ENCODE measurements at regions not wholly inside any gene's neighbourhood (a gene's known extent, or its start where the extent isn't known, plus 50 kb on each side); places are given as distances from the start of the nearest gene placed in this dataset.

DNA sequence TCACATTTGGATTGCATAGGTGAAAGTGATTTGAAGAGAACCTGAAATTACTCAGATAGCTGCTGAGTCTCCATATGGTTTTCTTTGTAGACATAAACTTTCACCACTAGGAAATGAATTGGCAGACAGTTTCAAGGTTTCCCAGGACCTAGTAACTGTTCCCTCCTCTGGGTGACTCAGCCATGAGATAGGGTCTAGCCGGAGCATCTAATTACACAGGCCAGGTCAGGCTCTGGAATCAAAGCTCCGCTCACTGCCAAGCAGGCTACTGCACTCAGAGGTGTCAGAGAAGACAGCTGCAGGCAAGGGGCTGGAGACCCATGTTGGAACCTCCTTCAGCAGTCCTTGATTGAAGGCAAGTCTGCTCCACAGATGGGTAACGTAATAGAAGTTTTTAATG lies 429.2 kb downstream of the TNS1 start:
- no peak overlapping the region for H3K9ac ChIP-seq (ENCODE audit: low read length)
- no peak overlapping the region for H2BK5ac ChIP-seq (ENCODE audit: low read length)
- H2BK15ac ChIP-seq (replicated peaks; ENCODE audit: low read depth), result no peak overlapping the region
- no peaks in the 10 kb centered on the region for H3K27me3 ChIP-seq (ENCODE audit: insufficient read depth, low read length, poor library complexity)
- H2AK5ac ChIP-seq (ENCODE audit: low read length), result no peak overlapping the region
- no peak overlapping the region for H3K27ac ChIP-seq (ENCODE audit: low read depth, low read length)
- H3K23ac ChIP-seq (ENCODE audit: low read length), result no peak overlapping the region
- H3K36me3 ChIP-seq (ENCODE audit: control insufficient read depth, insufficient read depth, low read length), result no peaks in the 10 kb centered on the region
- no peak overlapping the region for H3K4me3 ChIP-seq (ENCODE audit: low read length)
- no peaks in the 10 kb centered on the region for H3K79me1 ChIP-seq (ENCODE audit: low read length)
- WGBS (ENCODE audit: extremely low coverage, insufficient coverage, low lambda C conversion rate), result no CpG with 5 or more reads among the region's 3 CpGs
- no peaks in the 10 kb centered on the region for H3K79me2 ChIP-seq (ENCODE audit: control insufficient read depth, insufficient read depth, low read length)
- no peak overlapping the region for H3K18ac ChIP-seq (ENCODE audit: low read length)
- H4K8ac ChIP-seq (ENCODE audit: low read depth, low read length), result no peak overlapping the region
- DNase-seq, result no peak
- H3K4me1 ChIP-seq (ENCODE audit: control insufficient read depth, low read depth, low read length), result no peaks in the 10 kb centered on the region
- no peak overlapping the region for H2BK120ac ChIP-seq (ENCODE audit: low read depth, low read length)
- no peak overlapping the region for H4K5ac ChIP-seq (ENCODE audit: low read length)
- H3K4me2 ChIP-seq (ENCODE audit: low read length), result no peak overlapping the region
- H3K56ac ChIP-seq (ENCODE audit: low read length), result no peak overlapping the region
- no peak overlapping the region for H3K4ac ChIP-seq (ENCODE audit: low read depth, low read length)

DNA sequence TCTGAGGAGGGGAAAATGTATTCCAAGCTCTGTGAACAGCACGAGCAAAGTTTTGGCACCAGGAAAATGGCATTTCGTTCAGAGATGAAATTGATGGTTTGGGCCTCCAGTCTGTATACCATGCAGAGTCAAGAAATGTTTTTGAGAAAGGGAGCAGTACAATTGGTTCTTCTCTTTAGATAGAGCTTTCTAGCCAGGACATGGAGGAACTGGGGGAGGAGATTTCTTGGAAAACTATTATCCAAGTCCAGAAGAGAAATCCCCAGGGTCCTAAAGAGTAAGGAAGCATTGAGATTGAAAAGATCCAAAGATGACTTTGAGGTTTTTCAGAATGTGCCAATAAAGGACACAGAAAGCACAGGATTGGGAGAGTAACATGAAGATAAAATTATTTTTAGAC lies 432.4 kb downstream of the TNS1 start:
- DNase-seq, result no peak
- Histone ChIP-seq H4K5ac (ENCODE audit: low read length) (no peak overlapping the region), H3K4me2 (ENCODE audit: low read length) (no peak overlapping the region), H3K56ac (ENCODE audit: low read length) (no peak overlapping the region), H3K4ac (ENCODE audit: low read depth, low read length) (no peak overlapping the region), H3K23ac (ENCODE audit: low read length) (no peak overlapping the region), H3K9ac (ENCODE audit: low read length) (no peak overlapping the region), H2BK120ac (ENCODE audit: low read depth, low read length) (no peak overlapping the region), H3K27me3 (ENCODE audit: insufficient read depth, low read length, poor library complexity) (no peaks in the 10 kb centered on the region), H4K8ac (ENCODE audit: low read depth, low read length) (no peak overlapping the region), H3K4me3 (ENCODE audit: low read length) (no peak overlapping the region), H2BK15ac (replicated peaks; ENCODE audit: low read depth) (no peak overlapping the region), H3K79me1 (ENCODE audit: low read length) (no peaks in the 10 kb centered on the region), H3K36me3 (ENCODE audit: control insufficient read depth, insufficient read depth, low read length) (no peaks in the 10 kb centered on the region), H3K27ac (ENCODE audit: low read depth, low read length) (no peak overlapping the region), H2BK5ac (ENCODE audit: low read length) (no peak overlapping the region), H3K79me2 (ENCODE audit: control insufficient read depth, insufficient read depth, low read length) (no peaks in the 10 kb centered on the region), H3K18ac (ENCODE audit: low read length) (no peak overlapping the region), H2AK5ac (ENCODE audit: low read length) (no peak overlapping the region), H3K4me1 (ENCODE audit: control insufficient read depth, low read depth, low read length) (no peaks in the 10 kb centered on the region)
- WGBS (ENCODE audit: extremely low coverage, insufficient coverage, low lambda C conversion rate), result no CpG with 5 or more reads among the region's 2 CpGs

DNA sequence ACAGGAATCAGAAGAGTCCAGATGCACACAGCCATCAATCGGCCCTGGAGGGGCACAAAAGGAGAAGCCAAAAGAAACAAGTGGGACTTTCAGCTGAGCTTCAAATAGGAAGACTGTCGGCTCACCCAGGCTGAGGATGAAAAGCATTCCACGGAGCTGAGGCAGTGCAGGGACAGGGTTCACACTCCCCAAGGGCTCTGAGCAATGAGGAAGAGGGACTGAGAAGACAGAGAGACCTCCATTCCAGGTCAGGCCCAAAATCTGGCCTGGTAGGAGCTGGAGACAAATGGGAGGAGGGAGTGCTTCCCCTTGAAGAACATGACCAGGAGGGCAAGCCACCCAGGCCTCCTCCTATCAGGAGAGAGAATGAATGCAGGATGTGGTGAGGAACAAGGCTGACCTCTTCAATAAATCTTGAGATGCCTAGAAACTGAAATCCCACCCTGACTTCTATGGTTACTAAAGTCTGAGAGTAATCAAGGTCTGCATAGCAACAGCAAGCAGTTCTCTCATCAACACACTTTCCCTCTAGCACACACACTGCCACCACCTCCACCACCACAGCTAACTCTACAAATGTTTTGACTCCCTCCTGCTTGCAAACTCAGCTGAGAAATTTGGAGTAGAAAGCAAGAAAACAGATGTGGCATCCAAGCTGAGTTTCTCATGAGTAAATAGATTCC lies 434.4 kb downstream of the TNS1 start:
- Histone ChIP-seq H3K4me3 (ENCODE audit: low read length) (no peak overlapping the region), H3K36me3 (ENCODE audit: control insufficient read depth, insufficient read depth, low read length) (no peaks in the 10 kb centered on the region), H3K79me1 (ENCODE audit: low read length) (no peaks in the 10 kb centered on the region), H3K56ac (ENCODE audit: low read length) (no peak overlapping the region), H2BK120ac (ENCODE audit: low read depth, low read length) (no peak overlapping the region), H3K23ac (ENCODE audit: low read length) (no peak overlapping the region), H3K18ac (ENCODE audit: low read length) (no peak overlapping the region), H2AK5ac (ENCODE audit: low read length) (no peak overlapping the region), H2BK5ac (ENCODE audit: low read length) (no peak overlapping the region), H3K27ac (ENCODE audit: low read depth, low read length) (no peak overlapping the region), H4K8ac (ENCODE audit: low read depth, low read length) (no peak overlapping the region), H3K4ac (ENCODE audit: low read depth, low read length) (no peak overlapping the region), H3K27me3 (ENCODE audit: insufficient read depth, low read length, poor library complexity) (no peaks in the 10 kb centered on the region), H3K79me2 (ENCODE audit: control insufficient read depth, insufficient read depth, low read length) (no peaks in the 10 kb centered on the region), H2BK15ac (replicated peaks; ENCODE audit: low read depth) (no peak overlapping the region), H3K9ac (ENCODE audit: low read length) (no peak overlapping the region), H3K4me2 (ENCODE audit: low read length) (no peak overlapping the region), H4K5ac (ENCODE audit: low read length) (no peak overlapping the region), H3K4me1 (ENCODE audit: control insufficient read depth, low read depth, low read length) (no peaks in the 10 kb centered on the region)
- no CpG with 5 or more reads among the region's 3 CpGs for WGBS (ENCODE audit: extremely low coverage, insufficient coverage, low lambda C conversion rate)
- no peak for DNase-seq

DNA sequence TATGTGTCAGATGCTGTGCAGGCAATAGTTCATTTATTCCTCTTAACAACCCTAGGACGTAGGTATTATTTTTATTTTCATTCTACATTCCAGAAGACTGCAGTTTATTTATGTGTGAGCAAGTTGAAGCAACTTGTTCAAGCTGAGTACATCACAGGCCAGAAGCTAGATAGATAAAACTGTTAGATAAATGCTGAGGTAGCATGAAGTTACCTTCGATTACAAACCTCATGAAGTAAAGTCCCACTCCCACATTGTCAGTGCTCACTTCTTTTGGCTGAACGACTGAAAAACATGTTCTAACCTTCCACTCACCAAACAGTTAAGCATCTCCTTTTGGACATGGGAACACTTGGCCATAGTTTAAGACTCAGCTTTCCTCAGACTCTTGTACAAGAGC lies 439.2 kb downstream of the TNS1 start:
- no peak overlapping the region for H2AK5ac ChIP-seq (ENCODE audit: low read length)
- no peak overlapping the region for H2BK15ac ChIP-seq (replicated peaks; ENCODE audit: low read depth)
- H3K9ac ChIP-seq (ENCODE audit: low read length), result no peak overlapping the region
- H3K4ac ChIP-seq (ENCODE audit: low read depth, low read length), result no peak overlapping the region
- H3K56ac ChIP-seq (ENCODE audit: low read length), result no peak overlapping the region
- no peak for DNase-seq
- WGBS (ENCODE audit: extremely low coverage, insufficient coverage, low lambda C conversion rate), result no CpG with 5 or more reads among the region's 3 CpGs
- no peak overlapping the region for H4K8ac ChIP-seq (ENCODE audit: low read depth, low read length)
- H3K23ac ChIP-seq (ENCODE audit: low read length), result no peak overlapping the region
- no peaks in the 10 kb centered on the region for H3K79me1 ChIP-seq (ENCODE audit: low read length)
- H3K36me3 ChIP-seq (ENCODE audit: control insufficient read depth, insufficient read depth, low read length), result no peaks in the 10 kb centered on the region
- no peak overlapping the region for H3K27ac ChIP-seq (ENCODE audit: low read depth, low read length)
- H2BK120ac ChIP-seq (ENCODE audit: low read depth, low read length), result no peak overlapping the region
- H4K5ac ChIP-seq (ENCODE audit: low read length), result no peak overlapping the region
- no peaks in the 10 kb centered on the region for H3K27me3 ChIP-seq (ENCODE audit: insufficient read depth, low read length, poor library complexity)
- no peak overlapping the region for H3K4me3 ChIP-seq (ENCODE audit: low read length)
- no peak overlapping the region for H2BK5ac ChIP-seq (ENCODE audit: low read length)
- no peak overlapping the region for H3K4me2 ChIP-seq (ENCODE audit: low read length)
- no peaks in the 10 kb centered on the region for H3K4me1 ChIP-seq (ENCODE audit: control insufficient read depth, low read depth, low read length)
- no peak overlapping the region for H3K18ac ChIP-seq (ENCODE audit: low read length)
- H3K79me2 ChIP-seq (ENCODE audit: control insufficient read depth, insufficient read depth, low read length), result no peaks in the 10 kb centered on the region

DNA sequence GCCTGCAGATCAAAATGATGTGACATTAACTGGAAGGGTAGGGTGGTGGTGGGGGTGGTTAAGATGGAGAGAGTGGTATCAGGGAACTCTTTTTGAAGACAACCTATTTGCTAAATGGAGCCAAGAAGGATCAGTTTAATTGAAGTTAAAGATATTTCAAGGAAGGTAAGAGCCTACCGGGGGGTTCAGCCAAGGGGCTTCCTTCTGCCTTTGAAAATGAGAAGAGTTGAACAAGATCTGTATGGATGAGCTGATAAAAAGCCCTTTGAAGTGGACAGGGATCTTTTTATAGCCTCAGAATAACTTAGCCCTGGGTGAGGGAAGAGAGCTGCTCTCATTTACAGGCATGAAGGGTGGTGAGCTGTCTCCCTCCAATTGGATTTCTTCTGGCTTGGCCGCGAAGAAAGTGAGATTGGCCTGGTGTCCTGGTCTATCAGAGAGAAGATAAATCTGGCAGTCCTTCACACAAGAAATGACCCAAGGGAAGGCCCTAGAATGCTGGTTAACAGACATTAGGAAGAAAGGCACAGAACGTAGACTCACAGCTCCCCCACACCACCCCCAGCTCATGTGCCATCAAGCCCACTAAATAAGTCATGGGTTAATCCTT lies 439.8 kb downstream of the TNS1 start:
- Histone ChIP-seq H2AK5ac (ENCODE audit: low read length) (no peak overlapping the region), H2BK120ac (ENCODE audit: low read depth, low read length) (no peak overlapping the region), H3K4me3 (ENCODE audit: low read length) (no peak overlapping the region), H3K79me2 (ENCODE audit: control insufficient read depth, insufficient read depth, low read length) (no peaks in the 10 kb centered on the region), H2BK5ac (ENCODE audit: low read length) (no peak overlapping the region), H3K9ac (ENCODE audit: low read length) (no peak overlapping the region), H3K36me3 (ENCODE audit: control insufficient read depth, insufficient read depth, low read length) (no peaks in the 10 kb centered on the region), H3K79me1 (ENCODE audit: low read length) (no peaks in the 10 kb centered on the region), H3K4ac (ENCODE audit: low read depth, low read length) (no peak overlapping the region), H3K23ac (ENCODE audit: low read length) (no peak overlapping the region), H3K27me3 (ENCODE audit: insufficient read depth, low read length, poor library complexity) (no peaks in the 10 kb centered on the region), H4K8ac (ENCODE audit: low read depth, low read length) (no peak overlapping the region), H3K18ac (ENCODE audit: low read length) (no peak overlapping the region), H4K5ac (ENCODE audit: low read length) (no peak overlapping the region), H3K27ac (ENCODE audit: low read depth, low read length) (no peak overlapping the region), H3K4me2 (ENCODE audit: low read length) (no peak overlapping the region), H2BK15ac (replicated peaks; ENCODE audit: low read depth) (no peak overlapping the region), H3K56ac (ENCODE audit: low read length) (no peak overlapping the region), H3K4me1 (ENCODE audit: control insufficient read depth, low read depth, low read length) (no peaks in the 10 kb centered on the region)
- no peak for DNase-seq
- no CpG with 5 or more reads among the region's 4 CpGs for WGBS (ENCODE audit: extremely low coverage, insufficient coverage, low lambda C conversion rate)

DNA sequence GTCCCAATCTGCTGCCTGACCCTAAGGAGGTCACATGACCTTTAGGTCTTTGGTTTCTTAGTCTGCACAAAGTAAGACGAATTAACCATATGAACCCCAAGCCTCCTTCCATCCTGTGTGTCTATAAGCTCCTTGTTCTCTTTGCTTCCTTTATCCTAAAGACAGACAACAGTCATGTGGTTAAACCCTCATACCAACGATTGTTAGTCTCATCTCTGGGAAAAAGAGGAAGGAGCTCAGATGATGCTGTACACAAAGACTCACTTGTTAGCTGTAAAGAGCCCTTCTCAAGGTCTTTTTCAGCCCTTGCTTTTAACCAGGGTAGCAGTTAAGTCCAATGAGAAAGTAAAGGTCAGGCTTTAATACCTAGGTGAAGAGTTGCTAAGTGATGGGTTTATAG lies 443.7 kb downstream of the TNS1 start:
- Histone ChIP-seq H3K4me3 (ENCODE audit: low read length) (no peak overlapping the region), H3K27me3 (ENCODE audit: insufficient read depth, low read length, poor library complexity) (no peaks in the 10 kb centered on the region), H3K79me1 (ENCODE audit: low read length) (no peaks in the 10 kb centered on the region), H3K27ac (ENCODE audit: low read depth, low read length) (no peak overlapping the region), H3K4ac (ENCODE audit: low read depth, low read length) (no peak overlapping the region), H2BK15ac (replicated peaks; ENCODE audit: low read depth) (no peak overlapping the region), H3K36me3 (ENCODE audit: control insufficient read depth, insufficient read depth, low read length) (no peaks in the 10 kb centered on the region), H2AK5ac (ENCODE audit: low read length) (no peak overlapping the region), H3K18ac (ENCODE audit: low read length) (no peak overlapping the region), H3K23ac (ENCODE audit: low read length) (no peak overlapping the region), H2BK5ac (ENCODE audit: low read length) (no peak overlapping the region), H4K8ac (ENCODE audit: low read depth, low read length) (no peak overlapping the region), H3K4me1 (ENCODE audit: control insufficient read depth, low read depth, low read length) (peaks cover 2% of the 10 kb centered on the region), H3K79me2 (ENCODE audit: control insufficient read depth, insufficient read depth, low read length) (no peaks in the 10 kb centered on the region), H3K9ac (ENCODE audit: low read length) (no peak overlapping the region), H3K4me2 (ENCODE audit: low read length) (no peak overlapping the region), H4K5ac (ENCODE audit: low read length) (no peak overlapping the region), H3K56ac (ENCODE audit: low read length) (no peak overlapping the region), H2BK120ac (ENCODE audit: low read depth, low read length) (no peak overlapping the region)
- WGBS (ENCODE audit: extremely low coverage, insufficient coverage, low lambda C conversion rate), result no CpG with 5 or more reads among the region's 2 CpGs
- no peak for DNase-seq
